GM23338 (cell line): ENCODE measurements at regions not wholly inside any gene's neighbourhood (a gene's known extent, or its start where the extent isn't known, plus 50 kb on each side); places are given as distances from the start of the nearest gene placed in this dataset.

Experiments used
- ATAC-seq: fragments of 200-7000 bp; cut with Tn5 transposase; 3 replicates; pipeline ENCODE4 v1.9.1; 2020
- DNase-seq: peaks from one replicate; pipeline ENCODE4 v3.0.0-alpha.2; 2015; ENCODE audit warnings: low spot score
- H2AFZ ChIP-seq: fragments of 200-600 bp; sonication (generic); 2 replicates; pipeline ENCODE4 v1.8.0; 2016; ENCODE audit warnings: antibody characterized with exemption, mild to moderate bottlenecking, moderate library complexity
- H3F3A ChIP-seq: fragments of 200-600 bp; sonication (generic); replicated peaks from 2 replicates; pipeline ENCODE4 v1.8.0; 2017; ENCODE audit warnings: antibody characterized with exemption, mixed run types, low read depth
- H3K27ac ChIP-seq: fragments of 200-600 bp; sonication (generic); 2 replicates; pipeline ENCODE4 v1.6.1; 2016; ENCODE audit warnings: low read depth
- H3K27me3 ChIP-seq: fragments of 200-600 bp; sonication (generic); 2 replicates; pipeline ENCODE4 v1.8.0; 2016; ENCODE audit warnings: mild to moderate bottlenecking, mixed run types, moderate library complexity; ENCODE audit not compliant: insufficient read depth
- H3K36me3 ChIP-seq: fragments of 200-600 bp; sonication (generic); 2 replicates; pipeline ENCODE4 v1.8.0; 2016; ENCODE audit warnings: mild to moderate bottlenecking; ENCODE audit not compliant: insufficient read depth
- H3K4me1 ChIP-seq: fragments of 200-600 bp; sonication (generic); 2 replicates; pipeline ENCODE4 v1.8.0; 2016; ENCODE audit warnings: mild to moderate bottlenecking, moderate library complexity; ENCODE audit not compliant: insufficient read depth
- H3K4me2 ChIP-seq: fragments of 200-600 bp; sonication (generic); 2 replicates; pipeline ENCODE4 v1.7.1; 2017; ENCODE audit warnings: mixed run types
- H3K4me3 ChIP-seq: fragments of 200-600 bp; sonication (generic); 2 replicates; pipeline ENCODE4 v1.6.1; 2016; ENCODE audit warnings: mixed run types
- H3K79me2 ChIP-seq: fragments of 200-600 bp; sonication (generic); replicated peaks from 2 replicates; pipeline ENCODE4 v1.8.0; 2017; ENCODE audit warnings: mild to moderate bottlenecking; ENCODE audit not compliant: insufficient read depth
- H3K9me2 ChIP-seq: fragments of 200-600 bp; sonication (generic); 2 replicates; pipeline ENCODE4 v1.8.0; 2017; ENCODE audit not compliant: insufficient read depth
- H4K20me1 ChIP-seq: fragments of 200-600 bp; sonication (generic); replicated peaks from 2 replicates; pipeline ENCODE4 v1.8.0; 2017; ENCODE audit warnings: mild to moderate bottlenecking; ENCODE audit not compliant: insufficient read depth
- H3K27ac Mint-ChIP-seq: 2 replicates; pipeline ENCODE4 v1.8.0; 2020; ENCODE audit warnings: inconsistent platforms, mild to moderate bottlenecking, moderate library complexity, mixed read lengths
- H3K27me3 Mint-ChIP-seq: 3 replicates; pipeline ENCODE4 v1.8.0; 2022; ENCODE audit warnings: low read depth, mild to moderate bottlenecking, moderate library complexity, mixed read lengths, inconsistent platforms; ENCODE audit not compliant: insufficient read depth, poor library complexity
- H3K36me3 Mint-ChIP-seq: 3 replicates; pipeline ENCODE4 v1.8.0; 2021; ENCODE audit warnings: low read depth, mild to moderate bottlenecking, inconsistent platforms, moderate library complexity, mixed read lengths
- H3K4me1 Mint-ChIP-seq: 3 replicates; pipeline ENCODE4 v1.8.0; 2020; ENCODE audit warnings: mild to moderate bottlenecking, inconsistent platforms, mixed read lengths
- H3K4me3 Mint-ChIP-seq: 3 replicates; pipeline ENCODE4 v1.8.0; 2021; ENCODE audit warnings: moderate library complexity, mild to moderate bottlenecking, inconsistent platforms, mixed read lengths
- H3K9me3 Mint-ChIP-seq: 3 replicates; pipeline ENCODE4 v1.8.0; 2020; ENCODE audit warnings: moderate library complexity, mild to moderate bottlenecking, inconsistent platforms, mixed read lengths
- EZH2phosphoT487 ChIP-seq: fragments of 200-600 bp; sonication (generic); IDR thresholded peaks from one replicate; pipeline ENCODE4 v1.8.1; 2018; ENCODE audit warnings: antibody characterized with exemption; ENCODE audit not compliant: unreplicated experiment
- POLR2AphosphoS5 ChIP-seq: IDR thresholded peaks from 2 replicates; pipeline ENCODE4 v1.6.1; 2016; ENCODE audit warnings: antibody characterized with exemption, low read depth
- ZNF331 ChIP-seq: fragments of 250-450 bp; sonication (Bioruptor Pico); IDR thresholded peaks from 2 replicates; pipeline ENCODE4 v1.5.0; 2020; ENCODE audit warnings: low read depth, mild to moderate bottlenecking, moderate library complexity
- TF ChIP-seq, protein P1 (sequence below): fragments of 250-450 bp; sonication (Bioruptor Pico); IDR thresholded peaks from 2 replicates; pipeline ENCODE4 v1.5.0; 2020; ENCODE audit warnings: mild to moderate bottlenecking, moderate library complexity
- TF ChIP-seq, protein P2 (sequence below): IDR thresholded peaks from one replicate; pipeline ENCODE4 v1.6.1; 2018; ENCODE audit warnings: antibody characterized with exemption; ENCODE audit not compliant: unreplicated experiment

DNA sequence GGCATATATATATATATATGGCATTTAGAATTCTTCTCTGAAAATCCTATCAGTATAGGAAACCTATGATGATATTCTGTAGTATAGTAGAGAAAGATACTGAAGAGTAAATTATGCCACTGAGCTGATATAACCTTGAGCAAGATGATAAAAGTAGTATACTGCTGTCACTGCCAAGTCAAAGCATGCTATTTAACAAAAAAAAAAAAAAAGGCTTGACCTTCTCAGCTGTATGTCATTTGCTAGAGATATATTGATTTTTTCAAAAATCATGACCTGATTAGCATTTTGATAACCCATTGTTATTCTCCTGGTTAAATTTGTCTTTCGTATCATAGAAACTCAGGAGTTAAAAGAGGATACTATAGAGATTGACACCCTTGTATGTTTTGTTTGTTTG lies 299.4 kb downstream of the ADAMTS20 start:
- Histone ChIP-seq H3K27me3 (no peaks in the 10 kb centered on the region), H2AFZ (no peak overlapping the region), H3K4me1 (no peaks in the 10 kb centered on the region), H3K4me3 (no peak overlapping the region), H3F3A (no peaks in the 10 kb centered on the region), H4K20me1 (no peaks in the 10 kb centered on the region), H3K79me2 (no peaks in the 10 kb centered on the region), H3K4me2 (no peak overlapping the region), H3K9me2 (0 out of 2 replicates have a peak, but pooled peaks cover 4% of the 10 kb centered on the region), H3K27ac (no peak overlapping the region), H3K36me3 (no peaks in the 10 kb centered on the region)
- Mint-ChIP-seq H3K9me3 (no peaks in the 10 kb centered on the region), H3K27ac (no peak overlapping the region), H3K36me3 (no peaks in the 10 kb centered on the region), H3K4me3 (no peak overlapping the region), H3K4me1 (no peaks in the 10 kb centered on the region), H3K27me3 (no peaks in the 10 kb centered on the region)
- DNase-seq (no peak), ATAC-seq (no peak)
- no peak for TF ChIP-seq POLR2AphosphoS5
- no peak for TF ChIP-seq ZNF331 (CRISPR knock-in tag)
- no peak for TF ChIP-seq EZH2phosphoT487
- TF ChIP-seq, protein P1, sequence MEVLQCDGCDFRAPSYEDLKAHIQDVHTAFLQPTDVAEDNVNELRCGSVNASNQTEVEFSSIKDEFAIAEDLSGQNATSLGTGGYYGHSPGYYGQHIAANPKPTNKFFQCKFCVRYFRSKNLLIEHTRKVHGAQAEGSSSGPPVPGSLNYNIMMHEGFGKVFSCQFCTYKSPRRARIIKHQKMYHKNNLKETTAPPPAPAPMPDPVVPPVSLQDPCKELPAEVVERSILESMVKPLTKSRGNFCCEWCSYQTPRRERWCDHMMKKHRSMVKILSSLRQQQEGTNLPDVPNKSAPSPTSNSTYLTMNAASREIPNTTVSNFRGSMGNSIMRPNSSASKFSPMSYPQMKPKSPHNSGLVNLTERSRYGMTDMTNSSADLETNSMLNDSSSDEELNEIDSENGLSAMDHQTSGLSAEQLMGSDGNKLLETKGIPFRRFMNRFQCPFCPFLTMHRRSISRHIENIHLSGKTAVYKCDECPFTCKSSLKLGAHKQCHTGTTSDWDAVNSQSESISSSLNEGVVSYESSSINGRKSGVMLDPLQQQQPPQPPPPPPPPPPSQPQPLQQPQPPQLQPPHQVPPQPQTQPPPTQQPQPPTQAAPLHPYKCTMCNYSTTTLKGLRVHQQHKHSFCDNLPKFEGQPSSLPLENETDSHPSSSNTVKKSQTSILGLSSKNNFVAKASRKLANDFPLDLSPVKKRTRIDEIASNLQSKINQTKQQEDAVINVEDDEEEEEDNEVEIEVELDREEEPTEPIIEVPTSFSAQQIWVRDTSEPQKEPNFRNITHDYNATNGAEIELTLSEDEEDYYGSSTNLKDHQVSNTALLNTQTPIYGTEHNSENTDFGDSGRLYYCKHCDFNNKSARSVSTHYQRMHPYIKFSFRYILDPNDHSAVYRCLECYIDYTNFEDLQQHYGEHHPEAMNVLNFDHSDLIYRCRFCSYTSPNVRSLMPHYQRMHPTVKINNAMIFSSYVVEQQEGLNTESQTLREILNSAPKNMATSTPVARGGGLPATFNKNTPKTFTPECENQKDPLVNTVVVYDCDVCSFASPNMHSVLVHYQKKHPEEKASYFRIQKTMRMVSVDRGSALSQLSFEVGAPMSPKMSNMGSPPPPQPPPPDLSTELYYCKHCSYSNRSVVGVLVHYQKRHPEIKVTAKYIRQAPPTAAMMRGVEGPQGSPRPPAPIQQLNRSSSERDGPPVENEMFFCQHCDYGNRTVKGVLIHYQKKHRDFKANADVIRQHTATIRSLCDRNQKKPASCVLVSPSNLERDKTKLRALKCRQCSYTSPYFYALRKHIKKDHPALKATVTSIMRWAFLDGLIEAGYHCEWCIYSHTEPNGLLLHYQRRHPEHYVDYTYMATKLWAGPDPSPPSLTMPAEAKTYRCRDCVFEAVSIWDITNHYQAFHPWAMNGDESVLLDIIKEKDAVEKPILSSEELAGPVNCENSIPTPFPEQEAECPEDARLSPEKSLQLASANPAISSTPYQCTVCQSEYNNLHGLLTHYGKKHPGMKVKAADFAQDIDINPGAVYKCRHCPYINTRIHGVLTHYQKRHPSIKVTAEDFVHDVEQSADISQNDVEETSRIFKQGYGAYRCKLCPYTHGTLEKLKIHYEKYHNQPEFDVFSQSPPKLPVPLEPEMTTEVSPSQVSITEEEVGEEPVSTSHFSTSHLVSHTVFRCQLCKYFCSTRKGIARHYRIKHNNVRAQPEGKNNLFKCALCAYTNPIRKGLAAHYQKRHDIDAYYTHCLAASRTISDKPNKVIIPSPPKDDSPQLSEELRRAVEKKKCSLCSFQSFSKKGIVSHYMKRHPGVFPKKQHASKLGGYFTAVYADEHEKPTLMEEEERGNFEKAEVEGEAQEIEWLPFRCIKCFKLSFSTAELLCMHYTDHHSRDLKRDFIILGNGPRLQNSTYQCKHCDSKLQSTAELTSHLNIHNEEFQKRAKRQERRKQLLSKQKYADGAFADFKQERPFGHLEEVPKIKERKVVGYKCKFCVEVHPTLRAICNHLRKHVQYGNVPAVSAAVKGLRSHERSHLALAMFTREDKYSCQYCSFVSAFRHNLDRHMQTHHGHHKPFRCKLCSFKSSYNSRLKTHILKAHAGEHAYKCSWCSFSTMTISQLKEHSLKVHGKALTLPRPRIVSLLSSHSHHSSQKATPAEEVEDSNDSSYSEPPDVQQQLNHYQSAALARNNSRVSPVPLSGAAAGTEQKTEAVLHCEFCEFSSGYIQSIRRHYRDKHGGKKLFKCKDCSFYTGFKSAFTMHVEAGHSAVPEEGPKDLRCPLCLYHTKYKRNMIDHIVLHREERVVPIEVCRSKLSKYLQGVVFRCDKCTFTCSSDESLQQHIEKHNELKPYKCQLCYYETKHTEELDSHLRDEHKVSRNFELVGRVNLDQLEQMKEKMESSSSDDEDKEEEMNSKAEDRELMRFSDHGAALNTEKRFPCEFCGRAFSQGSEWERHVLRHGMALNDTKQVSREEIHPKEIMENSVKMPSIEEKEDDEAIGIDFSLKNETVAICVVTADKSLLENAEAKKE, result no peak
- TF ChIP-seq, protein P2, sequence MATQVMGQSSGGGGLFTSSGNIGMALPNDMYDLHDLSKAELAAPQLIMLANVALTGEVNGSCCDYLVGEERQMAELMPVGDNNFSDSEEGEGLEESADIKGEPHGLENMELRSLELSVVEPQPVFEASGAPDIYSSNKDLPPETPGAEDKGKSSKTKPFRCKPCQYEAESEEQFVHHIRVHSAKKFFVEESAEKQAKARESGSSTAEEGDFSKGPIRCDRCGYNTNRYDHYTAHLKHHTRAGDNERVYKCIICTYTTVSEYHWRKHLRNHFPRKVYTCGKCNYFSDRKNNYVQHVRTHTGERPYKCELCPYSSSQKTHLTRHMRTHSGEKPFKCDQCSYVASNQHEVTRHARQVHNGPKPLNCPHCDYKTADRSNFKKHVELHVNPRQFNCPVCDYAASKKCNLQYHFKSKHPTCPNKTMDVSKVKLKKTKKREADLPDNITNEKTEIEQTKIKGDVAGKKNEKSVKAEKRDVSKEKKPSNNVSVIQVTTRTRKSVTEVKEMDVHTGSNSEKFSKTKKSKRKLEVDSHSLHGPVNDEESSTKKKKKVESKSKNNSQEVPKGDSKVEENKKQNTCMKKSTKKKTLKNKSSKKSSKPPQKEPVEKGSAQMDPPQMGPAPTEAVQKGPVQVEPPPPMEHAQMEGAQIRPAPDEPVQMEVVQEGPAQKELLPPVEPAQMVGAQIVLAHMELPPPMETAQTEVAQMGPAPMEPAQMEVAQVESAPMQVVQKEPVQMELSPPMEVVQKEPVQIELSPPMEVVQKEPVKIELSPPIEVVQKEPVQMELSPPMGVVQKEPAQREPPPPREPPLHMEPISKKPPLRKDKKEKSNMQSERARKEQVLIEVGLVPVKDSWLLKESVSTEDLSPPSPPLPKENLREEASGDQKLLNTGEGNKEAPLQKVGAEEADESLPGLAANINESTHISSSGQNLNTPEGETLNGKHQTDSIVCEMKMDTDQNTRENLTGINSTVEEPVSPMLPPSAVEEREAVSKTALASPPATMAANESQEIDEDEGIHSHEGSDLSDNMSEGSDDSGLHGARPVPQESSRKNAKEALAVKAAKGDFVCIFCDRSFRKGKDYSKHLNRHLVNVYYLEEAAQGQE, result no peak
